ENCODE measurements at regions not wholly inside any gene's neighbourhood (a gene's known extent, or its start where the extent isn't known, plus 50 kb on each side); places are given as distances from the start of the nearest gene placed in this dataset.
A peak's percentile ranks its signal among the peaks of the same experiment; 100 is the strongest.

GRCh38 chr7:51950813-51951212 is 634.2 kb upstream of the COBL start:
- no peak overlapping the region for H2AK5ac ChIP-seq (ENCODE audit: low read length)
- H3K27ac ChIP-seq (ENCODE audit: low read depth, low read length) = no peak overlapping the region
- no peak overlapping the region for H2BK15ac ChIP-seq (replicated peaks; ENCODE audit: low read depth)
- no peak overlapping the region for H3K18ac ChIP-seq (ENCODE audit: low read length)
- H3K4me2 ChIP-seq (ENCODE audit: low read length) = no peak overlapping the region
- no peaks in the 10 kb centered on the region for H3K79me2 ChIP-seq (ENCODE audit: control insufficient read depth, insufficient read depth, low read length)
- no peak overlapping the region for H3K23ac ChIP-seq (ENCODE audit: low read length)
- no peaks in the 10 kb centered on the region for H3K79me1 ChIP-seq (ENCODE audit: low read length)
- no peaks in the 10 kb centered on the region for H3K27me3 ChIP-seq (ENCODE audit: insufficient read depth, low read length, poor library complexity)
- H2BK120ac ChIP-seq (ENCODE audit: low read depth, low read length) = no peak overlapping the region
- no peak overlapping the region for H4K5ac ChIP-seq (ENCODE audit: low read length)
- no peak overlapping the region for H3K56ac ChIP-seq (ENCODE audit: low read length)
- no peak overlapping the region for H3K4ac ChIP-seq (ENCODE audit: low read depth, low read length)
- no peak overlapping the region for H3K4me3 ChIP-seq (ENCODE audit: low read length)
- no peak overlapping the region for H3K9ac ChIP-seq (ENCODE audit: low read length)
- H3K4me1 ChIP-seq (ENCODE audit: control insufficient read depth, low read depth, low read length) = peaks cover 3% of the 10 kb centered on the region
- H4K8ac ChIP-seq (ENCODE audit: low read depth, low read length) = no peak overlapping the region
- peak; percentile 62 for DNase-seq
- no peaks in the 10 kb centered on the region for H3K36me3 ChIP-seq (ENCODE audit: control insufficient read depth, insufficient read depth, low read length)
- 100% methylated on average over 1 of the region's 3 CpGs for WGBS (ENCODE audit: extremely low coverage, insufficient coverage, low lambda C conversion rate)
- no peak overlapping the region for H2BK5ac ChIP-seq (ENCODE audit: low read length)

DNA sequence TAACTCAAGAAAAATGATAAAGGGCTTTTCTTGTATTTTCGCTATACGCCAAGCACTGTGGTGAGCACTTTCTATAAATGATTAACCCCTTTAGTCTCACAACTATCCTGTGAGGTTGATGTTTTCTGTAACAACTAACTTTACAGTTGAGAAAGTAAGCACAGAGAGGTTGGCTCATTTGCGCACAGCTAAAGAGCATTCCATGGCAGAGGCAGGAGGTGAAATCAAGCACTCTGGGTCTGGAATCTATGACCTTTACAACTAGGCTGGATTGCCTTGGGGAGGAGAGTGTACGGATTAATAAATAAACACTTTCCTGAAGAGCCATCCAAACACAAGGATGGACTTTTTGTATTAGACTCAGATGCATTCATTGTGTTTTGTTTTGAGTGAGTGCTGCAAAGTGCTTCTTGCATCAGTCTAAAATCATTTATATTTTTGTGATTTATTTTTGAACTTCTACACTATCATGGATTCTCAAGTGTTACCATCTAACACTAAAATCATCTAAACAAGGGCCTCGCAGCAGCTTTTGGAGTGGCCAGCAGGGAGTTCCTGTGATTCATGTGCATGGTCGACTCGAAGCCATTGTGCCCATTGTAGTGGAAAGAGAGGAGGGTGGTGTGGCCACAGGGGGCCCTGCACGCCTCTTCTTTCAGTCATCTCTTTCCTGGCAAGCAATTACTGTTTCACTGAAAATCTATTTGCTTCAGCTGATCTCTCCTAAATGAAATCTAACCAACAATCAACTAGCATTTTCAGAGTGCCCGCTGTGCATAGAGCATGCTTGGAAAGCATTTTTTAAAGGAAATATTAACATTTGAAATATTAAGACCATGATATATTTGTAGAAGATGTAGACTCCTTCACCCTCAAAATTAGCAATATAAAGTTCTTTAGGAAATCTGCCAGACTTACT is 633.4 kb upstream of the COBL start:
- H3K56ac ChIP-seq (ENCODE audit: low read length) = peak overlapping the region; percentile 3
- no peak overlapping the region for H3K9ac ChIP-seq (ENCODE audit: low read length)
- H2BK120ac ChIP-seq (ENCODE audit: low read depth, low read length) = peak overlapping the region; percentile 67
- H3K27ac ChIP-seq (ENCODE audit: low read depth, low read length) = peak overlapping the region; percentile 44
- no peaks in the 10 kb centered on the region for H3K36me3 ChIP-seq (ENCODE audit: control insufficient read depth, insufficient read depth, low read length)
- no peak overlapping the region for H3K4me2 ChIP-seq (ENCODE audit: low read length)
- H2BK15ac ChIP-seq (replicated peaks; ENCODE audit: low read depth) = no peak overlapping the region
- no peak overlapping the region for H4K8ac ChIP-seq (ENCODE audit: low read depth, low read length)
- DNase-seq = peak; percentile 79
- no peaks in the 10 kb centered on the region for H3K79me1 ChIP-seq (ENCODE audit: low read length)
- H3K23ac ChIP-seq (ENCODE audit: low read length) = no peak overlapping the region
- peak overlapping the region; percentile 60 for H3K18ac ChIP-seq (ENCODE audit: low read length)
- H2AK5ac ChIP-seq (ENCODE audit: low read length) = no peak overlapping the region
- H3K4ac ChIP-seq (ENCODE audit: low read depth, low read length) = no peak overlapping the region
- H3K4me1 ChIP-seq (ENCODE audit: control insufficient read depth, low read depth, low read length) = peaks cover 3% of the 10 kb centered on the region
- no peak overlapping the region for H3K4me3 ChIP-seq (ENCODE audit: low read length)
- WGBS (ENCODE audit: extremely low coverage, insufficient coverage, low lambda C conversion rate) = no CpG with 5 or more reads among the region's 9 CpGs
- no peak overlapping the region for H2BK5ac ChIP-seq (ENCODE audit: low read length)
- no peaks in the 10 kb centered on the region for H3K79me2 ChIP-seq (ENCODE audit: control insufficient read depth, insufficient read depth, low read length)
- H4K5ac ChIP-seq (ENCODE audit: low read length) = no peak overlapping the region
- no peaks in the 10 kb centered on the region for H3K27me3 ChIP-seq (ENCODE audit: insufficient read depth, low read length, poor library complexity)

DNA sequence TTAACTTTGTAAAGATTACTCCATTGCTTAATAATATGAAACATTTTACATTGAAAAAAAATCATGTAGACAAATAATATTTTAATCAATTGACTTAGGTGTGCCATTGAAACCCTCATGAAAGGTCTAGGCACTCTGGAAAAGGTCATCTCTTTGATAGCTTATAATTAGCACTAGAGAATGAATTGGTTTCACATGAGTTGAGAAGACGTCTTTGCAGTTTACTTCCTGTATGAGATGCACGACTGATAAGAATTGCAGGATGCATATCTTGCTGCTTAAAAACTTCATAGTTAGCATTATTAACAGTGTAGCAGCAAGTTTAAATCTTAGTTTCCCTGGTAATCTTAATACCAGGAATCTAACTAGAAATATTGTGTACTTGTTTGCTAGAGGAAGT is 614.2 kb upstream of the COBL start:
- Histone ChIP-seq H3K79me1 (ENCODE audit: low read length) (no peaks in the 10 kb centered on the region), H3K4me2 (ENCODE audit: low read length) (no peak overlapping the region), H2BK15ac (replicated peaks; ENCODE audit: low read depth) (no peak overlapping the region), H3K56ac (ENCODE audit: low read length) (no peak overlapping the region), H4K5ac (ENCODE audit: low read length) (no peak overlapping the region), H2BK120ac (ENCODE audit: low read depth, low read length) (no peak overlapping the region), H3K4ac (ENCODE audit: low read depth, low read length) (no peak overlapping the region), H4K8ac (ENCODE audit: low read depth, low read length) (no peak overlapping the region), H3K27ac (ENCODE audit: low read depth, low read length) (no peak overlapping the region), H2AK5ac (ENCODE audit: low read length) (no peak overlapping the region), H3K79me2 (ENCODE audit: control insufficient read depth, insufficient read depth, low read length) (no peaks in the 10 kb centered on the region), H3K4me3 (ENCODE audit: low read length) (no peak overlapping the region), H3K36me3 (ENCODE audit: control insufficient read depth, insufficient read depth, low read length) (no peaks in the 10 kb centered on the region), H2BK5ac (ENCODE audit: low read length) (no peak overlapping the region), H3K9ac (ENCODE audit: low read length) (no peak overlapping the region), H3K18ac (ENCODE audit: low read length) (no peak overlapping the region), H3K4me1 (ENCODE audit: control insufficient read depth, low read depth, low read length) (no peaks in the 10 kb centered on the region), H3K23ac (ENCODE audit: low read length) (no peak overlapping the region), H3K27me3 (ENCODE audit: insufficient read depth, low read length, poor library complexity) (no peaks in the 10 kb centered on the region)
- no CpG with 5 or more reads among the region's 2 CpGs for WGBS (ENCODE audit: extremely low coverage, insufficient coverage, low lambda C conversion rate)
- no peak for DNase-seq

DNA sequence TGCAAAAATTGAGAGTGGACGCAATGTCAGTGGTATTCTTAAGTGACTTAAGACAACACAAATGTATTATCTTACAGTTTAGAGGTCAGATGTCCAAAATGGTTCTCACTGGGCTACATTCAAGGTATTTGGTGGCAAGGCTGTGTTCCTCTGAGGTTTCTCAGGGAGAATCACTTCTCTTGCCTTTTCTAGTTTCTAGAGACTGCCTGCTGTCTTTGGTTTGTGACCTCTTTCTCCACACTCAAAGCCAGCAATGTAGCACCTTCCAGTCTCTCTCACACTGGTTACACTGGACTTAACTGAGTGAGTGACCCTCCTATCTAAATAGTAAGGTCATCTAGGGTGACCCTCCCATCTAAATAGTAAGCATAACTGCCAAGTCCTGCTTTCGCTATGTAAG is 613.2 kb upstream of the COBL start:
- no peak overlapping the region for H2BK15ac ChIP-seq (replicated peaks; ENCODE audit: low read depth)
- H3K4ac ChIP-seq (ENCODE audit: low read depth, low read length) = no peak overlapping the region
- no CpG with 5 or more reads among the region's 2 CpGs for WGBS (ENCODE audit: extremely low coverage, insufficient coverage, low lambda C conversion rate)
- no peak overlapping the region for H4K8ac ChIP-seq (ENCODE audit: low read depth, low read length)
- no peaks in the 10 kb centered on the region for H3K36me3 ChIP-seq (ENCODE audit: control insufficient read depth, insufficient read depth, low read length)
- no peak overlapping the region for H2BK5ac ChIP-seq (ENCODE audit: low read length)
- no peak overlapping the region for H4K5ac ChIP-seq (ENCODE audit: low read length)
- H3K18ac ChIP-seq (ENCODE audit: low read length) = no peak overlapping the region
- no peaks in the 10 kb centered on the region for H3K4me1 ChIP-seq (ENCODE audit: control insufficient read depth, low read depth, low read length)
- DNase-seq = no peak
- no peaks in the 10 kb centered on the region for H3K79me1 ChIP-seq (ENCODE audit: low read length)
- H3K79me2 ChIP-seq (ENCODE audit: control insufficient read depth, insufficient read depth, low read length) = no peaks in the 10 kb centered on the region
- no peak overlapping the region for H3K23ac ChIP-seq (ENCODE audit: low read length)
- H3K4me3 ChIP-seq (ENCODE audit: low read length) = no peak overlapping the region
- H3K4me2 ChIP-seq (ENCODE audit: low read length) = no peak overlapping the region
- H3K27ac ChIP-seq (ENCODE audit: low read depth, low read length) = no peak overlapping the region
- H3K56ac ChIP-seq (ENCODE audit: low read length) = no peak overlapping the region
- no peak overlapping the region for H2BK120ac ChIP-seq (ENCODE audit: low read depth, low read length)
- H2AK5ac ChIP-seq (ENCODE audit: low read length) = no peak overlapping the region
- H3K27me3 ChIP-seq (ENCODE audit: insufficient read depth, low read length, poor library complexity) = no peaks in the 10 kb centered on the region
- no peak overlapping the region for H3K9ac ChIP-seq (ENCODE audit: low read length)

GRCh38 chr7:51927738-51928137 is 611.1 kb upstream of the COBL start:
- Histone ChIP-seq H4K8ac (ENCODE audit: low read depth, low read length) (no peak overlapping the region), H3K4me2 (ENCODE audit: low read length) (no peak overlapping the region), H3K23ac (ENCODE audit: low read length) (no peak overlapping the region), H2BK5ac (ENCODE audit: low read length) (no peak overlapping the region), H2AK5ac (ENCODE audit: low read length) (no peak overlapping the region), H3K27ac (ENCODE audit: low read depth, low read length) (no peak overlapping the region), H4K5ac (ENCODE audit: low read length) (no peak overlapping the region), H3K27me3 (ENCODE audit: insufficient read depth, low read length, poor library complexity) (no peaks in the 10 kb centered on the region), H3K79me2 (ENCODE audit: control insufficient read depth, insufficient read depth, low read length) (no peaks in the 10 kb centered on the region), H2BK15ac (replicated peaks; ENCODE audit: low read depth) (no peak overlapping the region), H3K36me3 (ENCODE audit: control insufficient read depth, insufficient read depth, low read length) (no peaks in the 10 kb centered on the region), H3K79me1 (ENCODE audit: low read length) (no peaks in the 10 kb centered on the region), H3K18ac (ENCODE audit: low read length) (no peak overlapping the region), H2BK120ac (ENCODE audit: low read depth, low read length) (no peak overlapping the region), H3K4me3 (ENCODE audit: low read length) (no peak overlapping the region), H3K56ac (ENCODE audit: low read length) (no peak overlapping the region), H3K9ac (ENCODE audit: low read length) (no peak overlapping the region), H3K4ac (ENCODE audit: low read depth, low read length) (no peak overlapping the region), H3K4me1 (ENCODE audit: control insufficient read depth, low read depth, low read length) (no peaks in the 10 kb centered on the region)
- WGBS (ENCODE audit: extremely low coverage, insufficient coverage, low lambda C conversion rate) = no CpG with 5 or more reads among the region's 6 CpGs
- peak; percentile 40 for DNase-seq

GRCh38 chr7:51918581-51918980 is 602.0 kb upstream of the COBL start:
- Histone ChIP-seq H2BK5ac (ENCODE audit: low read length) (no peak overlapping the region), H3K4ac (ENCODE audit: low read depth, low read length) (no peak overlapping the region), H3K4me1 (ENCODE audit: control insufficient read depth, low read depth, low read length) (no peaks in the 10 kb centered on the region), H2BK120ac (ENCODE audit: low read depth, low read length) (no peak overlapping the region), H3K56ac (ENCODE audit: low read length) (no peak overlapping the region), H4K5ac (ENCODE audit: low read length) (no peak overlapping the region), H3K4me2 (ENCODE audit: low read length) (no peak overlapping the region), H3K27ac (ENCODE audit: low read depth, low read length) (no peak overlapping the region), H3K18ac (ENCODE audit: low read length) (no peak overlapping the region), H3K79me1 (ENCODE audit: low read length) (no peaks in the 10 kb centered on the region), H3K4me3 (ENCODE audit: low read length) (no peak overlapping the region), H3K9ac (ENCODE audit: low read length) (no peak overlapping the region), H3K27me3 (ENCODE audit: insufficient read depth, low read length, poor library complexity) (no peaks in the 10 kb centered on the region), H2AK5ac (ENCODE audit: low read length) (no peak overlapping the region), H3K36me3 (ENCODE audit: control insufficient read depth, insufficient read depth, low read length) (no peaks in the 10 kb centered on the region), H3K79me2 (ENCODE audit: control insufficient read depth, insufficient read depth, low read length) (no peaks in the 10 kb centered on the region), H3K23ac (ENCODE audit: low read length) (no peak overlapping the region), H4K8ac (ENCODE audit: low read depth, low read length) (no peak overlapping the region), H2BK15ac (replicated peaks; ENCODE audit: low read depth) (no peak overlapping the region)
- no peak for DNase-seq
- no CpG with 5 or more reads among the region's 3 CpGs for WGBS (ENCODE audit: extremely low coverage, insufficient coverage, low lambda C conversion rate)
